Liver (tissue), 8 donors: ENCODE measurements at regions not wholly inside any gene's neighbourhood (a gene's known extent, or its start where the extent isn't known, plus 50 kb on each side); places are given as distances from the start of the nearest gene placed in this dataset.

ENCODE experiments used
- DNase-seq: peaks from one replicate; pipeline ENCODE4 v3.0.0-alpha.2; 2017; ENCODE audit warnings: low spot score
- H3K27ac ChIP-seq, 2 donors: one replicate each; pipeline ENCODE4 v1.7.0; 2013; ENCODE audit warnings: inconsistent platforms in 2 of 2, low read length in 2 of 2, control low read depth in 1 of 2, low read depth in 1 of 2, mild to moderate bottlenecking in 1 of 2
- H3K27me3 ChIP-seq, 4 donors: one replicate each; pipeline versions ENCODE4 v1.6.1 to v1.7.0; 2013; ENCODE audit warnings: low read length in 3 of 4, inconsistent platforms in 1 of 4, mild to moderate bottlenecking in 1 of 4, moderate library complexity in 1 of 4; ENCODE audit not compliant: control insufficient read depth in 4 of 4, insufficient read depth in 4 of 4
- H3K36me3 ChIP-seq, 4 donors: one replicate each; pipeline versions ENCODE4 v1.6.1 to v1.7.0; 2013; ENCODE audit warnings: low read length in 3 of 4, mild to moderate bottlenecking in 3 of 4, low read depth in 1 of 4, moderate library complexity in 1 of 4; ENCODE audit not compliant: control insufficient read depth in 4 of 4, insufficient read depth in 3 of 4
- H3K4me1 ChIP-seq, 4 donors: one replicate each; pipeline versions ENCODE4 v1.6.1 to v1.7.0; 2013; ENCODE audit warnings: low read length in 3 of 4, mild to moderate bottlenecking in 3 of 4, moderate library complexity in 1 of 4; ENCODE audit not compliant: control insufficient read depth in 4 of 4, insufficient read depth in 4 of 4
- H3K4me3 ChIP-seq, 3 donors: one replicate each; pipeline versions ENCODE4 v1.6.1 to v1.7.0; 2013; ENCODE audit warnings: low read length in 3 of 3, control low read depth in 1 of 3, low read depth in 1 of 3, mild to moderate bottlenecking in 1 of 3
- H3K9ac ChIP-seq, 2 donors: one replicate each; pipeline ENCODE4 v1.7.0; 2013; ENCODE audit warnings: low read length in 2 of 2, mild to moderate bottlenecking in 2 of 2, moderate library complexity in 2 of 2, control low read depth in 1 of 2, low read depth in 1 of 2
- H3K9me3 ChIP-seq, 4 donors: one replicate each; pipeline versions ENCODE4 v1.6.1 to v1.7.0; 2013; ENCODE audit warnings: low read length in 3 of 4; ENCODE audit not compliant: control insufficient read depth in 4 of 4
- ATF3 ChIP-seq: IDR thresholded peaks from 2 replicates; pipeline ENCODE4 v1.6.1; 2016; ENCODE audit warnings: antibody characterized with exemption
- CTCF ChIP-seq: fragments of 150-350 bp; IDR thresholded peaks from 2 replicates; pipeline ENCODE4 v1.5.1; 2017; ENCODE audit warnings: improper control_type of control experiment, low read depth, low read length; ENCODE audit not compliant: missing input control
- EGR1 ChIP-seq, 2 donors: IDR thresholded peaks; 2 replicates each; pipeline ENCODE4 v1.6.1; 2016 to 2018; ENCODE audit warnings: antibody characterized with exemption in 2 of 2, low read depth in 2 of 2
- FOXA1 ChIP-seq: IDR thresholded peaks from 2 replicates; pipeline ENCODE4 v1.6.1; 2016; ENCODE audit warnings: antibody characterized with exemption
- FOXA2 ChIP-seq: IDR thresholded peaks from 2 replicates; pipeline ENCODE4 v1.6.1; 2016; ENCODE audit warnings: antibody characterized with exemption
- GABPA ChIP-seq, 2 donors: IDR thresholded peaks in 1 of 2; conservative IDR thresholded peaks in 1 of 2; 2 replicates each; pipeline ENCODE4 v1.6.1; 2016; ENCODE audit warnings: antibody characterized with exemption in 2 of 2, mild to moderate bottlenecking in 1 of 2, moderate library complexity in 1 of 2
- HNF4A ChIP-seq, 2 donors: conservative IDR thresholded peaks; 2 replicates each; pipeline ENCODE4 v1.6.1; 2016; ENCODE audit warnings: antibody characterized with exemption in 2 of 2, mild to moderate bottlenecking in 2 of 2
- HNF4G ChIP-seq: IDR thresholded peaks from 2 replicates; pipeline ENCODE4 v1.6.1; 2016; ENCODE audit warnings: antibody characterized with exemption
- JUND ChIP-seq, 2 donors: IDR thresholded peaks; 2 replicates each; pipeline ENCODE4 v1.6.1; 2016; ENCODE audit warnings: antibody characterized with exemption in 2 of 2
- MAX ChIP-seq: IDR thresholded peaks from 2 replicates; pipeline ENCODE4 v1.6.1; 2016; ENCODE audit warnings: antibody characterized with exemption
- NR2F2 ChIP-seq: IDR thresholded peaks from 2 replicates; pipeline ENCODE4 v1.6.1; 2016; ENCODE audit warnings: antibody characterized with exemption
- RAD21 ChIP-seq, 2 donors: IDR thresholded peaks; 2 replicates each; pipeline ENCODE4 v1.6.1; 2016; ENCODE audit warnings: antibody characterized with exemption in 2 of 2, mild to moderate bottlenecking in 2 of 2
- REST ChIP-seq: IDR thresholded peaks from 2 replicates; pipeline ENCODE4 v1.6.1; 2016; ENCODE audit warnings: antibody characterized with exemption, mild to moderate bottlenecking
- RXRA ChIP-seq, 2 donors: IDR thresholded peaks; 2 replicates each; pipeline ENCODE4 v1.6.1; 2017 to 2018; ENCODE audit warnings: antibody characterized with exemption in 2 of 2, mild to moderate bottlenecking in 1 of 2
- SP1 ChIP-seq: IDR thresholded peaks from 2 replicates; pipeline ENCODE4 v1.6.1; 2018; ENCODE audit warnings: antibody characterized with exemption, mild to moderate bottlenecking
- TAF1 ChIP-seq: conservative IDR thresholded peaks from 2 replicates; pipeline ENCODE4 v1.6.1; 2016; ENCODE audit warnings: antibody characterized with exemption, mild to moderate bottlenecking
- YY1 ChIP-seq: IDR thresholded peaks from 2 replicates; pipeline ENCODE4 v1.6.1; 2016; ENCODE audit warnings: antibody characterized with exemption, mild to moderate bottlenecking
- ZBTB33 ChIP-seq: IDR thresholded peaks from 2 replicates; pipeline ENCODE4 v1.6.1; 2016; ENCODE audit warnings: antibody characterized with exemption
- WGBS: extraction: QIAGEN DNeasy Blood & Tissue Kit; methylation state at CpG from one replicate; pipeline ENCODE4 v1.1.7; 2013; 5-methylcytosine and 5-hydroxymethylcytosine counted together
- donor health status: healthy.
- donor health status: healthy.
- donor health status: healthy.
- donor health status: healthy.
- donor health status: healthy.

- Histone ChIP-seq H3K36me3 (no peaks in the 10 kb centered on the region), H3K27me3 (no peaks in the 10 kb centered on the region), H3K9ac (no peak overlapping the region), H3K9me3 (no peaks in the 10 kb centered on the region), H3K27ac (no peak overlapping the region), H3K4me1 (peaks cover 2 to 28% (median 18%) of the 10 kb centered on the region in 4 donors), H3K4me3 (no peak overlapping the region)
- no peak for TF ChIP-seq REST
- TF ChIP-seq FOXA2: no peak
- no peak for TF ChIP-seq JUND (IDR thresholded peaks at IDR 0.05)
- TF ChIP-seq EGR1 (IDR thresholded peaks at IDR 0.05; ENCODE audit: low read depth in 2 of 2): no peak
- TF ChIP-seq CTCF: no peak
- no peak for TF ChIP-seq MAX
- no peak for TF ChIP-seq SP1
- no peak for TF ChIP-seq YY1
- no peak for TF ChIP-seq FOXA1
- no peak for TF ChIP-seq NR2F2
- DNase-seq: no peak
- WGBS: 72% methylated on average over 4 of the region's 4 CpGs
These were observed 288.9 kb downstream of the MSX2 start for GRCh38 chr5:175013251-175013650.

GRCh38 chr5:175012267-175012666 lies 287.9 kb downstream of the MSX2 start:
- H3K4me3 ChIP-seq: no peak overlapping the region
- no peak for TF ChIP-seq HNF4A (conservative IDR thresholded peaks at IDR 0.05)
- no peak for TF ChIP-seq GABPA (IDR thresholded peaks at IDR 0.05 in 1 of 2, conservative IDR thresholded peaks at IDR 0.05 in 1 of 2)
- no peak for TF ChIP-seq REST
- TF ChIP-seq NR2F2: no peak
- TF ChIP-seq ZBTB33: no peak
- no peak for TF ChIP-seq CTCF
- TF ChIP-seq RXRA (IDR thresholded peaks at IDR 0.05): no peak
- TF ChIP-seq HNF4G: no peak
- TF ChIP-seq JUND (IDR thresholded peaks at IDR 0.05): no peak
- no peak for TF ChIP-seq MAX
- TF ChIP-seq RAD21 (IDR thresholded peaks at IDR 0.05): no peak
- no peak for TF ChIP-seq ATF3
- TF ChIP-seq YY1: no peak
- no peak for TF ChIP-seq FOXA1
- no peak for TF ChIP-seq TAF1
- TF ChIP-seq EGR1 (IDR thresholded peaks at IDR 0.05; ENCODE audit: low read depth in 2 of 2): no peak
- TF ChIP-seq SP1: no peak
- TF ChIP-seq FOXA2: no peak
- WGBS: 84% methylated on average over 8 of the region's 8 CpGs

More at GRCh38 chr5:175012267-175012666, 287.9 kb downstream of the MSX2 start:
- H3K27ac ChIP-seq: no peak overlapping the region
- H3K36me3 ChIP-seq: no peaks in the 10 kb centered on the region
- H3K27me3 ChIP-seq: no peaks in the 10 kb centered on the region
- H3K9ac ChIP-seq: no peak overlapping the region
- H3K9me3 ChIP-seq: no peaks in the 10 kb centered on the region
- no peak for DNase-seq
- H3K4me1 ChIP-seq: peaks cover 2 to 26% (median 18%) of the 10 kb centered on the region in 4 donors
